ENCODE measurements at regions not wholly inside any gene's neighbourhood (a gene's known extent, or its start where the extent isn't known, plus 50 kb on each side); places are given as distances from the start of the nearest gene placed in this dataset.

GRCh38 chr13:74406420-74406819 is 272.2 kb upstream of the KLF12 start:
- TF ChIP-seq ZNF133 (CRISPR knock-in tag; IDR thresholded peaks at IDR 0.05) (no peak), ZNF253 (CRISPR knock-in tag; conservative IDR thresholded peaks at IDR 0.05) (no peak), EP300 (IDR thresholded peaks at IDR 0.05; ENCODE audit: low read length) (no peak), CTCF (IDR thresholded peaks at IDR 0.05 in 2 of 3, conservative IDR thresholded peaks at IDR 0.05 in 1 of 3; ENCODE audit: insufficient read depth in 2 of 3, low read depth in 1 of 3, low read length in 3 of 3) (no peak), MBD2 (IDR thresholded peaks at IDR 0.05; ENCODE audit: borderline replicate concordance, low read depth) (no peak), FOSL1 (tag; conservative IDR thresholded peaks at IDR 0.05) (no peak), MTF1 (CRISPR knock-in tag; IDR thresholded peaks at IDR 0.05; ENCODE audit: borderline replicate concordance) (no peak), ZNF707 (CRISPR knock-in tag; conservative IDR thresholded peaks at IDR 0.05) (no peak), E2F6 (IDR thresholded peaks at IDR 0.05; ENCODE audit: borderline replicate concordance in 1 of 2, extremely low read depth in 1 of 2, insufficient read depth in 1 of 2, insufficient read length in 1 of 2, low read depth in 1 of 2, low read length in 1 of 2, poor library complexity in 1 of 2, severe bottlenecking in 1 of 2) (no peak), ZNF639 (CRISPR knock-in tag; conservative IDR thresholded peaks at IDR 0.05 in 1 of 2, IDR thresholded peaks at IDR 0.05 in 1 of 2) (no peak), ATF3 (IDR thresholded peaks at IDR 0.05) (no peak), ATF3 (CRISPR knock-in tag; conservative IDR thresholded peaks at IDR 0.05) (no peak), POLR2A (conservative IDR thresholded peaks at IDR 0.05) (no peak), MEF2A (IDR thresholded peaks at IDR 0.05; ENCODE audit: control insufficient read depth, low read depth, low read length) (no peak), TGIF2 (CRISPR knock-in tag; IDR thresholded peaks at IDR 0.05) (no peak)

All from K562 (cell line).